HEK293 (cell line): ENCODE measurements at regions not wholly inside any gene's neighbourhood (a gene's known extent, or its start where the extent isn't known, plus 50 kb on each side); places are given as distances from the start of the nearest gene placed in this dataset.

Source experiments
- CTCF ChIA-PET: fragments of 350-600 bp; formaldehyde crosslinking; extraction: SDS; loops from one replicate; lab custom pipeline; 2021; ENCODE audit warnings: antibody characterized with exemption; lab: Yijun Ruan, JAX
- POLR2A ChIA-PET: fragments of 300-600 bp; formaldehyde crosslinking; extraction: SDS; loops from one replicate; lab custom pipeline; 2020; ENCODE audit warnings: antibody characterized with exemption, inconsistent platforms; lab: Yijun Ruan, JAX
- H3K27ac ChIP-seq: fragments of 200-500 bp; sonication (Bioruptor generic); 2 replicates; pipeline ENCODE4 v1.5.1; 2014; ENCODE audit warnings: low read depth, low read length, control low read depth, inconsistent platforms; ENCODE audit errors: extremely low read depth
- H3K36me3 ChIP-seq, 2 experiments: fragments of 200-500 bp in 1 of 2; sonication (Bioruptor generic) in 1 of 2; 1 replicate in 1 of 2; 2 replicates in 1 of 2; pipeline ENCODE4 v1.5.1; 2014 to 2017; ENCODE audit warnings: inconsistent platforms in 2 of 2, low read length in 2 of 2; ENCODE audit not compliant: control insufficient read depth in 2 of 2, insufficient read depth in 1 of 2
- H3K4me1 ChIP-seq: fragments of 200-500 bp; sonication (Bioruptor generic); 2 replicates; pipeline ENCODE4 v1.5.1; 2014; ENCODE audit warnings: mild to moderate bottlenecking, low read length, inconsistent platforms; ENCODE audit not compliant: control insufficient read depth, insufficient read depth
- H3K4me3 ChIP-seq: 2 replicates; pipeline ENCODE4 v1.5.1; 2011; ENCODE audit warnings: low read depth, mild to moderate bottlenecking, control low read depth, low read length, moderate library complexity
- H3K9me3 ChIP-seq: fragments of 200-500 bp; sonication (Bioruptor generic); 2 replicates; pipeline ENCODE4 v1.5.1; 2014; ENCODE audit warnings: low read depth, low read length, inconsistent platforms; ENCODE audit not compliant: control insufficient read depth, insufficient read depth
- CTCF ChIP-seq: fragments of 450-650 bp; formaldehyde crosslinking; IDR thresholded peaks from 2 replicates; pipeline ENCODE4 v1.5.1; 2016; ENCODE audit warnings: missing biosample characterization, missing genetic modification characterization
- HOXC10 ChIP-seq: sonication (generic); formaldehyde crosslinking; IDR thresholded peaks from 2 replicates; pipeline ENCODE4 v1.8.1; 2023; ENCODE audit warnings: mild to moderate bottlenecking, missing genetic modification reagents
- INSM2 ChIP-seq: fragments of 450-650 bp; formaldehyde crosslinking; IDR thresholded peaks from 2 replicates; pipeline ENCODE4 v1.5.1; 2016; ENCODE audit warnings: missing biosample characterization, missing genetic modification characterization
- KLF9 ChIP-seq: fragments of 450-650 bp; formaldehyde crosslinking; IDR thresholded peaks from 2 replicates; pipeline ENCODE4 v1.5.1; 2016; ENCODE audit warnings: missing biosample characterization, missing genetic modification characterization, low read depth
- PRDM6 ChIP-seq: fragments of 450-650 bp; formaldehyde crosslinking; IDR thresholded peaks from 2 replicates; pipeline ENCODE4 v1.5.1; 2017; ENCODE audit warnings: missing biosample characterization, missing genetic modification characterization
- TSHZ1 ChIP-seq: fragments of 450-650 bp; formaldehyde crosslinking; IDR thresholded peaks from 2 replicates; pipeline ENCODE4 v1.5.1; 2016; ENCODE audit warnings: missing biosample characterization, missing genetic modification characterization, borderline replicate concordance
- ZBTB20 ChIP-seq: fragments of 450-650 bp; formaldehyde crosslinking; IDR thresholded peaks from 2 replicates; pipeline ENCODE4 v1.5.1; 2016; ENCODE audit warnings: missing biosample characterization, missing genetic modification characterization
- ZFP3 ChIP-seq: fragments of 450-650 bp; formaldehyde crosslinking; IDR thresholded peaks from 2 replicates; pipeline ENCODE4 v1.5.1; 2016; ENCODE audit warnings: low read depth, missing biosample characterization, missing genetic modification characterization
- ZFP41 ChIP-seq: fragments of 450-650 bp; formaldehyde crosslinking; IDR thresholded peaks from 2 replicates; pipeline ENCODE4 v1.5.1; 2016; ENCODE audit warnings: missing biosample characterization, missing genetic modification characterization, borderline replicate concordance
- ZFP69B ChIP-seq: fragments of 450-650 bp; formaldehyde crosslinking; IDR thresholded peaks from 2 replicates; pipeline ENCODE4 v1.5.1; 2016; ENCODE audit warnings: missing biosample characterization, missing genetic modification characterization
- ZNF114 ChIP-seq: fragments of 450-650 bp; formaldehyde crosslinking; IDR thresholded peaks from 2 replicates; pipeline ENCODE4 v1.5.0; 2017; ENCODE audit warnings: missing biosample characterization, missing genetic modification characterization
- ZNF157 ChIP-seq: fragments of 450-650 bp; formaldehyde crosslinking; IDR thresholded peaks from 2 replicates; pipeline ENCODE4 v1.5.1; 2016; ENCODE audit warnings: missing biosample characterization, missing genetic modification characterization
- ZNF214 ChIP-seq: fragments of 450-650 bp; formaldehyde crosslinking; IDR thresholded peaks from 2 replicates; pipeline ENCODE4 v1.5.1; 2017; ENCODE audit warnings: missing biosample characterization, mild to moderate bottlenecking, missing genetic modification characterization, borderline replicate concordance
- ZNF280D ChIP-seq: fragments of 450-650 bp; formaldehyde crosslinking; IDR thresholded peaks from 2 replicates; pipeline ENCODE4 v1.5.1; 2016; ENCODE audit warnings: missing biosample characterization, missing genetic modification characterization
- ZNF350 ChIP-seq: fragments of 450-650 bp; formaldehyde crosslinking; IDR thresholded peaks from 2 replicates; pipeline ENCODE4 v1.5.0; 2017; ENCODE audit warnings: missing biosample characterization, mild to moderate bottlenecking, missing genetic modification characterization
- ZNF510 ChIP-seq: fragments of 450-650 bp; formaldehyde crosslinking; IDR thresholded peaks from 2 replicates; pipeline ENCODE4 v1.5.1; 2018; ENCODE audit warnings: mild to moderate bottlenecking, missing genetic modification characterization, missing biosample characterization; ENCODE audit not compliant: insufficient replicate concordance
- ZNF549 ChIP-seq: fragments of 450-650 bp; IDR thresholded peaks from 2 replicates; pipeline ENCODE4 v1.5.1; 2018; ENCODE audit warnings: missing biosample characterization, missing genetic modification characterization, mild to moderate bottlenecking, inconsistent platforms, moderate library complexity
- ZNF585B ChIP-seq: fragments of 450-650 bp; formaldehyde crosslinking; IDR thresholded peaks from 2 replicates; pipeline ENCODE4 v1.5.1; 2016; ENCODE audit warnings: missing biosample characterization, missing genetic modification characterization
- ZNF600 ChIP-seq: fragments of 450-650 bp; formaldehyde crosslinking; IDR thresholded peaks from 2 replicates; pipeline ENCODE4 v1.5.1; 2016; ENCODE audit warnings: missing biosample characterization, missing genetic modification characterization
- ZNF654 ChIP-seq: fragments of 450-650 bp; formaldehyde crosslinking; IDR thresholded peaks from 2 replicates; pipeline ENCODE4 v1.5.1; 2016; ENCODE audit warnings: low read depth, missing biosample characterization, missing genetic modification characterization
- ZNF707 ChIP-seq: fragments of 450-650 bp; formaldehyde crosslinking; IDR thresholded peaks from 2 replicates; pipeline ENCODE4 v1.5.1; 2016; ENCODE audit warnings: missing biosample characterization, missing genetic modification characterization

- Histone ChIP-seq H3K36me3 (no peaks in the 10 kb centered on the region), H3K4me3 (no peak overlapping the region), H3K4me1 (no peaks in the 10 kb centered on the region), H3K27ac (no peak overlapping the region), H3K9me3 (no peaks in the 10 kb centered on the region)
- CTCF ChIA-PET = no interaction called here
- POLR2A ChIA-PET = no interaction called here
- no peak for TF ChIP-seq ZNF350
- no peak for TF ChIP-seq PRDM6 (tag by site-specific recombination)
- TF ChIP-seq TSHZ1 = no peak
- TF ChIP-seq ZNF549 (tag by site-specific recombination) = no peak
- TF ChIP-seq ZNF707 = no peak
- TF ChIP-seq ZFP41 (tag by site-specific recombination) = no peak
- no peak for TF ChIP-seq ZFP69B (tag by site-specific recombination)
- TF ChIP-seq CTCF (tag by site-specific recombination) = no peak
- no peak for TF ChIP-seq ZNF510 (tag by site-specific recombination)
- TF ChIP-seq HOXC10 (CRISPR knock-in tag) = no peak
- no peak for TF ChIP-seq KLF9 (tag by site-specific recombination)
- TF ChIP-seq ZNF585B = no peak
- TF ChIP-seq ZNF157 = no peak
- TF ChIP-seq ZNF114 (tag by site-specific recombination) = no peak
- TF ChIP-seq INSM2 (tag by site-specific recombination) = no peak
- TF ChIP-seq ZFP3 (tag by site-specific recombination) = no peak
These were observed 140.7 kb upstream of the ANO3 start for GRCh38 chr11:26191193-26191592.

GRCh38 chr11:26193694-26194365 is 138.1 kb upstream of the ANO3 start:
- Histone ChIP-seq H3K9me3 (no peaks in the 10 kb centered on the region), H3K36me3 (no peaks in the 10 kb centered on the region), H3K4me1 (no peaks in the 10 kb centered on the region), H3K4me3 (no peak overlapping the region), H3K27ac (no peak overlapping the region)
- CTCF ChIA-PET = interaction anchor here (0.6 kb wide), 1 partner anchor 56 kb away, joined by 5 read pairs; no protein-coding TSS in a partner anchor
- POLR2A ChIA-PET = no interaction called here
- TF ChIP-seq ZNF280D (tag by site-specific recombination) = no peak
- no peak for TF ChIP-seq ZNF600
- TF ChIP-seq ZNF214 (tag by site-specific recombination) = no peak
- no peak for TF ChIP-seq ZBTB20 (tag by site-specific recombination)
- no peak for TF ChIP-seq ZNF654 (tag by site-specific recombination)
- no peak for TF ChIP-seq ZNF707
